HG03354 (cell line): ENCODE measurements at regions not wholly inside any gene's neighbourhood (a gene's known extent, or its start where the extent isn't known, plus 50 kb on each side); places are given as distances from the start of the nearest gene placed in this dataset.

Experiments used
- ATAC-seq: cut with Tn5 transposase; IDR thresholded peaks from one replicate; pipeline ENCODE4 v1.9.1; 2021; ENCODE audit warnings: mild to moderate bottlenecking; ENCODE audit not compliant: unreplicated experiment, poor library complexity, severe bottlenecking

DNA sequence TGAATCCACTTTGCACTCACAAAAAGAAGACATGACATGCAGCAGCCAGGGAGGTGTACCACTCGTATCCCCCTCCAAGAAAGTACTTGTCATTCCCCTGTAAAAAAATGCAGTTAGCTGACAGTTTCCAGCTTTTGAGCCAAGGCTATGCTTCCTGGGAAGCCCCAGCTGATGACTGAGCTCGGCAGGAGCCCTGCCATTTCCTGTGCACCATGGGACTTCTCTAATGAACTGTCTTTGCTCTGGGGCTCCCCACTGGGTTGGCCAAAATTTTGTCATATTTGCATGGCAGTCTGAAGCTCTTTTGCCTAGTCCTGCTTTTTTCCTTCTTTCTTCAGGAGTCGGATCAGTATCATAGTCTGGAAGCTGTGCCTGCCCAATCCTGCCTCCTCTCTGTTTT is 104.5 kb upstream of the MAOA start:
- no peak for ATAC-seq

DNA sequence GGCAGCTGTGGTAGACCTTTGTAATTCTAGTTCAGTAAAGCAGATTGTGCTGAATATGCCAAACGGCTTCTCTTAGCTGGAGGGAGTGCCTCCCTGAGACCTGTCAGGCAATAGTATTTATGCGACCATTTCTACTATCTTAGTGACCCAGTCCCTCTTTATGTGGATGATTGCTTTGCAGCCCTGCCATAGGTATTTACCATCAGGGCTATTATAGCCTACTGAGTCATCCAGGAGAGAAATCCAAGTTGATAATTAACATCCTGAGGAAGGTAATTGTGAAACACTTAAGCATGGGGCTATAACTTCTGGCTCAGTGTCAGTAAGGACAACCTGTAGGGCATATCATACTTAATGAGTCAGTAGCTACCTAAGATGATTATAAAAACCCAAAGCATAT is 103.9 kb upstream of the MAOA start:
- no peak for ATAC-seq

DNA sequence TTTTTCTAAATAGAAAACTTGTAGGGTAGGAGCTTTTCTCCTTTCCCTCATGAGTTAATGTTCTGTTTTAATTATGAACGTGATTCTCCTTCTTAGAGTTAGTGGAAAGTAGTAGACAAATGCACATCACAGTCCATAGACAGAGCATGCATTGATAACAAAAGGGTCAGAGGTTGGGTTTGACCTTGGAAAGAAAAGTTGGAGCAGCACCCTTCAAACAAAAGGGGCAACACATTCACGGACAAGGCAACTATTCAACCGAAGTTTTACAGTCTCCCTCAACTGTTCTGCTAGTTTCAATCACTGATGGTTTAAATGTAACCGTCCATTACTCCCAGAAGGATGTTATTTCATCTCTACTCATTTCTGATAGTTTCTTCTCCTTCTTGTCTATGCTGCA is 103.4 kb upstream of the MAOA start:
- no peak for ATAC-seq

DNA sequence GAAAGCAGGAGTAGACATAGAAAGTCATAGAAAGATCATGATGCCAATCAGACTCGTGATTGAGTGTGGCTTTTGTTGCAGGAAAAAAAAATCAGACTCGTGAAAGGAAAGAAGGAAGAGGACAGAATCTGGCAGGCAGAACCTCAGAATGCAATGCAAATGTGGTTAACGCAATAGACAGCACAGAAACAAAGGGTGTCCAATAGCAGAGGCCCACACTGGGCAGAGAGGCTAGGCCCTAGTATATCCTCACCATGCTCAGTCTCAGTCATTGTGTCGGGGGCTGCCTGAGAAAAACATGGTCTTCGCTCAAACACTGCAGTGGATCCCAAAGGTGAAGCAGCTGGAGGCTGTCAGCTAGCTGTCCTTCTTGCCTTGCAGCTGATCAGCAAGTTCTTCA is 102.8 kb upstream of the MAOA start:
- ATAC-seq, result no peak

DNA sequence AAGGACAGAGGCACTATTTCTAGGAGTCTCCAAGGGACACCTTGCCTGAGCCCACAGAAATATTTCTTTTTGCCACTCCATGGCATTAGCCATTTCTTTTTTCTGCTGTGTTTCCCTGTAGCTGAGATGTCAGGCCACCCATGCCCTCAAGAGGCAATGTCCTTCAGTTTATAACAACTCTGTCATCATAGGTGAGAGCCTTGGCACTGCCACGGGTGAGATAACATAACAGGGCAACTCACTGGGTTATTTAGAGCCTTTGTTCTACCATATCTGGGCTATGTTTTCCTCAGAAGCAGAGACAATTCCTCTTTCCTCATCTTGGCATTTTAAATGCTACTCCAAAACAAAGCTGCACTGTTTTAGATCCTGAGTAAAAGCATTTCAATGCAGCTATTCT is 99.9 kb upstream of the MAOA start:
- no peak for ATAC-seq

DNA sequence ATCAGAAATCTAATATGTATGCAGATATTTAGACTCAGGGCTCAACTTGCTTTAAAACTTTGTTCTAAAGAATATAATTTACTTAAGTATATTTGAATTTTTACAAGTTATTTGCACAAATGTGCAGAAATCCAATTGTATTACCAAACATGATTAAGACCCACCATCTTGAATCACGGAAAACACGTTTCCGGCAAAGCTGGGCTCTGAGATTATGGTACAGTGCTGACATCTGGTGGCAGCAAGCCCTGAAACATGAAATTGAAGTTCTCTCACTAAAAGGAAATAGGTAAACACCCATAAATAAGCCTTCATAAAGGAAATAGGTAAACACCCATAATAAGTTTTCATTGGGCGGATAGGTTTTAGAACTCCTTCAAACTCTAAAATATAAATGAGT is 98.3 kb upstream of the MAOA start:
- peak; percentile 69 for ATAC-seq

DNA sequence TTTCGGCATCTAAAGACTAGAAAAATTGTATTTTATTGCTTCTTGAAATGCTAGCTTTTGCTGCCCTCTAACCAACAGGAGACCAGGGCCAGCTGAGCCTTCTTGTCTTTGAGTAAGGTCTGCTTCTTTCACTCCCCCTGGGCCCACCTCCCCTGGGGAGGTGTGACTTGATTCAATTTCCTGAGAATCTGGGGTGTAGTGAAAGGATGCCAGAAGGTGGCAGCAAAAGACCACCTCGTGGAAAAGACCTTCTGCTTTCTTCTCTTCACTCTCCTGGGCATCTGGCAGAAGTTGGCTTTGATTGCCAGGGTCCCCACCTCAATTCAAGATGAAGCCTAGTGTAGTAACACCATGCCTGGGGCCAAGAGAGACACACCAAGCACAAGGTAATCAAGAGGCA is 96.5 kb upstream of the MAOA start:
- no peak for ATAC-seq

DNA sequence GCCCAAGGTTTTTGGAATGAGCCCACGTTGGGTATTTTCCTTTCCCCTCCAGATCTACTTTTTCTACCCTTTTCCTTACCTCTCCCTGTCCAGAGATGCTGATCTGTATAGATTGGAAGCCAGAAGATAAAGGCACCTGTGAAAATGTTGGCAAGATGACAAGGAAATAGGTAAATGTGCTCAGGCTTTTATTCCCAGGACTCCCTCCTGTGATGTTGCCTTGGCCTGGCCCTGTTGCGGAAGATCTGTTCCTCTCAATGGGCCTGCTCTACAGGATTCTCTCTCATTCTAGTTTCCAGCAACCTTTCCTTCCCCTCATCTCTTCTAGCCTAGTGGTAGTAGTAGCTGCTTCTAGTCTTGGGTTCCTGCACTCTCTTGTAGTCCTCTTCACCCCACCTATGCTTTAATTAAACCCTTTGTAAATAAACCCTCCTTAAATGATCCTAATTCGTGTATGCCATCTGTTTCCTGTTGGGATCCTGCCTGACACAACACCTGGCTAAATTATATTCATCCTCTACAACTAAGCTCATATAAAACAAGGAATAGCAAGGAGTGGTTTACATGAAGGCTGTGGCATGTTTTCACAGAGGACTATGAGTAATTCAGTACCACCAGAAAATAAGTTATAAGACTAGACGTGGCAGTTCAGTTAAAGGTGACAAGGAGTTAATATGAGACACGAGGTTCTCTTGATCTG is 95.7 kb upstream of the MAOA start:
- ATAC-seq, result no peak

DNA sequence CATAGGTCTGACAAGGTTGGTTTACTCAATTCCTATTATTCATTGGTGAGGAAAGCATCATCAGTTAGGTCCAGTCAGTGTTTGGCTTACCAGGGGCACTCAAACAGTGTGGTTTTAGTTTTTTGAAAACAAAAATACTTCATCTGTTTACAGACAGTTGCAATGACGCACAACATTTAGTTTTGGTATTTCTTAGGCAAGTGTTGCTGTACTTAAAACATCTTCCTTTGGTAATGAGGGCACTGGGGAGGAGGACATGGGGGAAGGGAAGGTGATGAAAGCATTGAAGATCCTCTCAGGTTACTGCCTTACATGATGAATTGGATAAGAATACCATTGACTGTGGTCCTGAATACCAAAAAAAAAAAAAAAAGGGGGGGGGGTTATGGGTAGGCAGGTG is 93.7 kb upstream of the MAOA start:
- ATAC-seq, result no peak

DNA sequence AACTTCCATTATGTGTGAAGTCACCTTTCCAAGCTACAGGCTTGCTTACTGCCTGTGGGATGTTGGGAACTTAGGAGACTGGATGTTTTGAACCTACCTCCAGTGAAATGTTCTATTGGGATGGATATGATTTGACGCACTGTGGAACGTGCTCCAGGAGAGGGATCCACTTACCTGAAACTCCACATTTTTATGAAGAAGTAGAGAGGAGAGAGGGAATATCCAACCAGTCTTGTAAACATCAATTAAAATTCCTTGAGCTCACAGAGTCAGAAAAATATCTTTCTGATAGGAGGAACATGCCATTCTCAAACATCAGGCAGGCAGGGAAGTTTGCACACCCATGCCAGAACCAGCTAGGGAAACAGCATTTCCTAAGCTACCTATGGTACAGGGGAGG is 91.1 kb upstream of the MAOA start:
- ATAC-seq, result no peak

DNA sequence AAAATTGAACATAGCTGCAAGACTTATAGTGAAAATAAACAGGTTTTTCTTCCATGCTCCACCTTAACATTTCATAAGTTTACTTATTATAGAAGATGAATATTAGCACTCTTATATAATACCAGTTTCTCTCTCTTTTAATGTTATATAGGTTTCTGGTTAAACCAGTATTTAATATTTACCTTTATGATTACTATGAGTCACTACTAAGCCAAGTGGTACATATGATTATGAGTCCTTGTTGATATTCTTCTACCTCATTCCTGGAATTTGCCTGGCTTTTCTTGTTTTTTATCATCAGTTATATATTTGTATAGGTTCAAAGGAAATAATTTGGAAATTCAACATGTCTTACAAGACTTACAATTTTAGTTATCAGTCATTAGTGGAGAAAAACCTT is 89.9 kb upstream of the MAOA start:
- ATAC-seq, result no peak

DNA sequence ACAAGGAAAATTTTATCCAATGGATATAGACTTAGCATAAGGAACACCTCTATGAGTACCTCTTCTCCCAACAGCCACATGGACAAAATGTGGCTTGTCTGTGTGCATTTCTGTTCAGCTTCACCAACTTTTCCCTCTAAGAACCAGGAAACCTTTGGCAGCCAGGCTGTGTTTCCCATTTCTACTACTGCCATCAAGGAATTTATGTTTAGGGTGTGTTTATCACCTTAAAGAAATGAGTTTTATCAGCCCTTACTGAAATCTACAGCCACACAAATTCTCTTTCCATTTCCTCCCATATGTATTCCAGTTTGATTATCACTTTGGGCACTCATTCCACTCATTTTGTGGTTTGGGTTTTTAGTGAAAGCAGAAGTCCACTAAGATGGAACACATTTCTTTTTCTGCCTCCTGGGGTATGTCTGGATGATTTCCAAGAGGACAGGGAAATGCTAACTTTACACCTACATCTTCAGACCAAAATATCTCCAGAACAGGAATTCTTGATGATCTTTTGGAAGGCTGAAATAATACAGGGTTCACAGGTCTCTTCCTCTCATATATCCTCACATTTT is 82.6 kb upstream of the MAOA start:
- no peak for ATAC-seq

DNA sequence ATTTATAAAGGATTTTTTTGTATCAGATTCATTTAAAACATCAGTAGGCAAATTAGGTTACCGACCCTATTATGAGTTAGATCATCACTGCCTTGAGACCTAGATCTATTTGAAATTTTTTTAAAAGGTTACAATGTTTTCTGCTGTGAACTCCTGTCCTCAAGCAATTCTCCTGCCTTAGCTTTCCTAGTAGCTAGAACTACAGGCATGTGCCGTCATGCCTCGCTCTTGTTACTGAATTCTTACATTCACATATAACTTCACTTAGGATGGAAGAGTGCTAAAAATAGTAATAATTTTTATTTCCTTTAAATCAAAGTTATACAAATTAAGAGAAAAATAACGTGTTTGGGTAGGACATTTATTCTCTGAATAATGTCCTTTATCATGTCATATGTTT is 75.5 kb upstream of the MAOA start:
- no peak for ATAC-seq

DNA sequence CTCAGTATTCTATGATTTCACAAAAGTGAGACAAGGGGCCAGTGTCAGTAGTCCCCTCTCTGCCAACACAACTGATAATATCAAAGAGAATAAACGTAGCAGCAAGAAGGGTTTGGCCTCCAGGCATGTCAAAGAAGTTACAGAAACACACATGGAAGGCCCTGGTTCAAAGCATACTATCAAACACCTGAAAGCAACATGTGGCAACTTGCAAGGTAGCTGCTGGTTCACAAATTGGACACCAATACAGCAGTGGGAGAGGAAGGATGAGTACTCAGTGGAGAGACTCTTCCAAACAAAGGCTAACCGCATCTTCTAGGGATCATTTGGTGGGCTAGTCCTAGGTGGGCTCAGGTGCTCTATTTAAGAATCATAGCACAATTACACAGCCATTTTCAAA is 74.9 kb upstream of the MAOA start:
- ATAC-seq, result no peak

DNA sequence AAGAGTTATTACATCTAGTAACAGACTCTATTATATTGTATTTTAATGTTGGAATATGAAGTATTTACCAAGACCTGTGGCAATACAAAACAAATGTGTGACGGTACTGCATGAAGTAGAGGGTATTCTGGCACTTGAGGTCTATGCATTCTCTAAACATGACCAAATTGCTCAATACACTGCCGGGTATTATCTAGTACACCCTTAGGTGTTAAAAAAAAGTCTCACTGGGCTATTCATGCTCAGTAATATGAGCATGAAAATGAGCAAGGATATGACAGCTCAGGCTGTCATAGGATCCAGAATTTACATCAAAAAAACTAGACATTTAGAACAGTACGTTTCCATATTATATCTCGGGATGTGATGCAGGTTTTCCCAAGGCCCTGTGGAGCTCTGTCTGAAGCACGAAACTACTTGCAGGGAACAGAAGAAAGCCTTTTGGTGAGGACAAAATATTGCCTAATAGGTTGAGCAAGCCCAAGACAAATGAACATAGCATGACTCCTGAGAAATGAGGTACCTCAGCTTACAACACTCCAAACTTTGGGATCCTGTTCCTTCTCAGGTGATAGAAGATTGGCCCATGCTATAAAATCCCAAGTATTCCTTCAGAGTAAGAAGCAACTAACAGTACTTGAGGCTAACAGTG is 74.1 kb upstream of the MAOA start:
- no peak for ATAC-seq

DNA sequence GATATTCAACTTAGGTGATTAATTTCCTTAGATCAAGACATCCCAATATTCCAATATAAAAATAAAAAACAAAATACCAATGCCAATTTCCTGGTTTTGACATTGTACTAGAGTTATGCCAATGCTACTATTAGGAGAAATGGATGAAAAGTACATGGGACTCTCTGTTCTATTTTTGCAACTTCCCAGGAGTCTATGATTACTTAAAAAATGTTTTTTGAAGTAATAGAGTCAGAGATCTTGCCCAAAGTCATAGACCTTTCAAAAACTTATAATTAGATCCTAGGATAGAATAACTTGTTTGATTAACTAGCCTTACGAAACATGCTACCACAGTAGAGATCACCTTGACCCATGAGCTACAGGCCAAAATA is 73.6 kb upstream of the MAOA start:
- no peak for ATAC-seq

DNA sequence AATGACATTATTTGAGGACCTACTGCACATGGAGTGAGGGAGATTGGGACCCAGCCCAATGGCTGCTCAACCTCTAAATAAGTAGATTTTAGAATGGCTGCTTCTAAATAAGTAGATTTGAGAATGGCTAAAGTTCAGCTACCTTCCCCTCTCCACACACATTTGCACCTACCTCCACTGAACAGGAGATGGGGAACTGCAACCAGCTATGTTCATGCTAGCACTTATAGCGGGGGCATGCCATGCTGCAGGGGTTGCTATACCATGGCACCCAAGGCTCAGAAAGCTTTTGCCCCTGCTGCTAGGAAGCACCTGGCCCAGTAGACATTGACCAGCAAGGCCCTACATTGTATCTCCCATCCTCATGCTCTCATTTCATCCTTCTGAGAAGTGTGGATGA is 70.2 kb upstream of the MAOA start:
- no peak for ATAC-seq

DNA sequence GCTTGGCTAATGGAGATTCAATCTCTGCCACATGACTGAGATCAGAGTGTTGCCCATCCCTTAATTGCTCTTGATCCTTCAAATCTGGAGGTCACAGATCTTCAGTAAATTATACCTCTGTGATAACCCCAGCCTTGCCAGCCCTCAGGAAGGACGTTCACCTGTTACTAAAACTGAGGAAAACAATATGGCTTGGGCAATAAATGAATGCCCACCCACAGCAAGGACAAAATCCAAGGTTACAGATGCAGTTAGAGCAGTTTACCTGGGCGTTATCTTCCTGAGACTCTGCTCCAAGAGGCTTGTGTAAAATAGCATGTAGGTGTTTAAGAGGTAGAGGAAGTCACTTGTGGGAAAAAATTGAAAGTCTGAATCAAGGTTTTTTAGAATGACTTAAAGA is 69.3 kb upstream of the MAOA start:
- no peak for ATAC-seq

DNA sequence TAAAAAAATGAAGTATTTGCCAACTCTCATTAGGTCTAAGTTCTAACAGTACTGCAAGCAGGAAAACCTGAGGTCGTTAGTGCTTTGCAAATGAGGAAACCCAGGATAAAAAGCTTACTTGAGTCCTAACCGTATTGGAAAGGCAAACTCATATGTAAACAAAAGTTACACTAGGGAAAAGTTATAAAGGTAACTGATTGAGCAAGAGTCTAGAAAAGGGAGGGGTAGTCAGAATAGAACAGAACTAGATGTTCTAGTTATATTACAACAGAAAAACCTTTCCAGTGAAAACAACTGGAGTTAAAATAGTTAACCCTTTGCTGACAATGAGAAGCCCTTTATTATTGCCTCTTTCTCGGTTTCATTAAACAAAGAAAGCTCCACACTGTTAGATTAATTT is 66.4 kb upstream of the MAOA start:
- ATAC-seq, result no peak

DNA sequence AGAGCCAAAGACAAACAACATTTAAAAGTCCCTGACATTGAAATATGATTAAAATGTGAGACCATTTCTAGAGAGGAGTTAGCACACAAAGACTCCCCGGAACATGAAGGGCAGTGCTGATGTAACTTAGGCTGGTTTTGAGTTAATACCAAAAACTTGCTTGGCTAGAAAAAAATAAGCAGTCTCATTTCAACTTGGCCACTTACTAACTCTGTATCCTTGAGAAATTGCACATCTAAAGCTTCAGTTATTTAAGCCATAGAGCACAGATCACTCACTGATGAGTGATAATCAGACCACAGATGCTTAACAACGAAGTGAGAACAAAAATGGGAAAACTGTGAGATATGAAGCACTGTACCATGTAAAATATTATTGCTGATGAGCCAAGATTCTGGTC is 65.9 kb upstream of the MAOA start:
- no peak for ATAC-seq

DNA sequence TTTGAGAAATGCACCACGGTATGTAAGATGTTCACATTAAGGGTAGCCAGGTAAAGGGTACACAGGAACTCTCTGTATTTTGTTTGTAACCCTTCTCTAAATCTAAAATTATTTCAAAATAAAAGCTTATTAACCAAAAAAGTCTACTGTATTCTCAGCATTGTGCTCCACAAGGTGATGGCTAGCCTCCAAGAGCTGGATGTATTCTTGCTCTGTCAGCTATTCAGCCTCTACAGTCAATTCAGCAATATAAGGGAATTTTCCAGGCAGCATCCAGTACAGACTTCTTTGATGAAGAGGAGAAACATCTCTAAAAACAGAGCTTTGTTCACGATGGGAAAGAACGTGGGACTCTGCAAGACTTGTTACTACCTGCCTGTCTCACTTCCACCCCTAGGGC is 63.5 kb upstream of the MAOA start:
- no peak for ATAC-seq

DNA sequence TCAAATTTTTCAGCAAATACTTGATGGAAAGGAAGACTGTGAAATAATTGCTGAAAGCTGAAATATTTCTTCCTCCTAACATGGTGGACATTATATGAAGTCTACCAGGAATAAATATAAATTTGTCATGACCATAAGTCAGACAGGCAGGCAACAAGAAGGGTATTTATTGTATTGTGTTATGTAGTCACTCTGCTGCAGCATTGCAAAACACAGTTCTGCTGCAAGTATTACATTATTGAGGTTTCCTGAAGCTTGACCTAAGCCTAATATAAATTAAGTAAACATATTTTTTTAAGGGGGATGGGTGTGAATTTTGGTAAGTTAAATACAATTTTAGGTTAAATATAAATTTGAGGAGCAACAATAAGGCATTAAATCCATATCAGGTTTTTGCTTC is 60.2 kb upstream of the MAOA start:
- no peak for ATAC-seq
